GM18498 (cell line): ENCODE measurements at regions not wholly inside any gene's neighbourhood (a gene's known extent, or its start where the extent isn't known, plus 50 kb on each side); places are given as distances from the start of the nearest gene placed in this dataset.

Experiments
- ATAC-seq: cut with Tn5 transposase; IDR thresholded peaks from one replicate; pipeline ENCODE4 v1.9.1; 2021; ENCODE audit warnings: mild to moderate bottlenecking, moderate library complexity; ENCODE audit not compliant: unreplicated experiment

DNA sequence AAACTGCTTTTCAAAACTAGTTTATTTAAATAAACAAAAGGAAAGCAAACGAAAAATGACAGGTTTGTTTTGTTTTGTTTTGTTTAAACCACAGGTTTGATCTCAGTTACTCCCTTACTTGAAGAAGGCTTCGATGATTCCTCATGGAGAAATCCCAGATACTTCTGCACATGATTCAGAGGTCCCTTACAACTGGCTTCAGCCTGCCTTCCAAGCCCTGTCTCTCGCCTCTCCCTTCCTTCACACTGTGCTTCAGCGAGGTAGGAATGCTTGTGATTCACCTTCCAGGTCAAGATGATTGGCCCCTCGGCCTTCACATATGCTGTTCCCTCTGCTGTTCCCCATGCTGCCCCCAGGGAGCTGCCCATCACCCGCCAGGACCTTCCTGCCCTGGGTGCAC is 104.1 kb upstream of the ITGA6 start:
- no peak for ATAC-seq

DNA sequence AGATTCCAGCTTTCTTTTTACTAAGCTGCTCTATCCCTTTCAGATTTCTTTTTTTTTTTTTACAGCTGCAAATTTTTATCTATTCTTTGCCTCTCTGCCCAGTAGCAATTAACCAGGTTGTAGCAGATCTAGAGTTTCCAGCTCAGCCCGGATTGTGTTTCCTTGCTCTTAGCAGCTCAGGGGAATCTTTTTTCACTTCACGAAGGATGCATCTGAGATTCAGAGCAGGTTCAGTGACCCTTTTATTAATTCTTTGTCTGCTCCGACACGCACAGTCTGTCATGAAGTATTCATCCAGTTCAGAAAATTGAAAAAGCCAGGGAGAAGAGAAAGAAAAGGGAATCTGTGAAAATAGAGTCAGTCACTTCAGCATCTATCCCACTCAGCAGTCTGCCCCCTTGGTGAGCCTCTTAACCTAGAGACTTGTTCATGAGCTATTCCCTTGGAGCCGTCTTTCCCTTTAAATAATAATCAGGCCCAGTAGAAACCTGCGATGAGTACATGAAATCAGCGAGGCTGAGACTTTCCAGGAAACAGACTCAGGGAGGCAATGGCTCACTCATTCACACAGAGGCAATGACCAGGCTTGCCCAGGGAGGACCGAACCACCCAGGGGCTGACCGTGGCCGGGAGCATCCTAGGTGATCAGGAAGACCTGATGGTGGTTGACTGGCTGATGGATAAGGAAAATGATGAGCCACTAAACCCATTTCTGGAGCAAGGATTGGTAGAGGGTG is 103.4 kb upstream of the ITGA6 start:
- ATAC-seq, result no peak

DNA sequence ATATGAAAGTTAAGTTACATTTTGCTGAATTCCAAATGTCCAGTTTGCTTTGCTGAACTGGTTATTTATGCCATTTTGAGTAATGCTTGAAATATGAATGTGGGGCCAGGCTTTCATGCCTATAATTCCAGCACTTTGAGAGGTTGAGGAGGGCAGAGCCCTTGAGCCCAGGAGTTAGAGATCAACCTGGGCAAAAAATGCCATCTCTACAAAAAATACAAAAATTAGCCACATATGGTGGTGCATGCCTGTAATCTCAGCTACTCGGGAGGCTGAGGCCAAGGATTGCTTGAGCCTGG is 101.2 kb upstream of the ITGA6 start:
- ATAC-seq, result no peak

DNA sequence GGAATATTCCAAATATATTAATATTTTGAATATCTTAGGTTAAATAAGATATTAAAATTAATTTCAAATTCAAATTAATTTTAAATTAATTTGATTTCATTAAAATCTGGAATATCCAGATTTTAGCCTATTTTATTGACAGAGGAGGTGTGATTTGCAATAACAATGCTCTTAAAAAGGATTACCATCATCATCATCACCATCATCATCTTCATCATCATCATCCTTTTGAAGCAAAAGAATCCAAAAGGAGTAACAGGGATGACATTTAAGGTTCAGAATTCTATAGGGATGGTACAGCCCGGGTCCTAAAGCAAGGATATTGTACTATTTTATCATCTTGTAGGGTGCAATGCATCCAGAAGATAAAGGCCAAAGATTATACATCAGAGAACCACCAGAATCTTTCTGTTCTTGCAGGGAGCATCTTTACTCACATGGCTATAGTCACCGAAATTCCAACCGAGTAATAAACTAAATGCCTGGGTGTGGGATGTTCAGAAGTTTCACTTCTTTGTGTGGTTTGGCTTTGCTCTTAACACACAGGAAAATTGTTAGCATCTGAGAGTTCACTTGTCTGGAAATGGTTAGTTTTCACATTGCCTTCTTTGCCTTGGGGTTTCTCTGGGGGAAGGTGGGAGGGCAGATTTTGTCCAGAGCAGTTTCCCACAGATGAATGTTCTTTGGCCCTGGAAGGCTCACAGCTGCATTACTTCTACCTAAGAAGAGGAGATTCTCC is 99.1 kb upstream of the ITGA6 start:
- no peak for ATAC-seq

DNA sequence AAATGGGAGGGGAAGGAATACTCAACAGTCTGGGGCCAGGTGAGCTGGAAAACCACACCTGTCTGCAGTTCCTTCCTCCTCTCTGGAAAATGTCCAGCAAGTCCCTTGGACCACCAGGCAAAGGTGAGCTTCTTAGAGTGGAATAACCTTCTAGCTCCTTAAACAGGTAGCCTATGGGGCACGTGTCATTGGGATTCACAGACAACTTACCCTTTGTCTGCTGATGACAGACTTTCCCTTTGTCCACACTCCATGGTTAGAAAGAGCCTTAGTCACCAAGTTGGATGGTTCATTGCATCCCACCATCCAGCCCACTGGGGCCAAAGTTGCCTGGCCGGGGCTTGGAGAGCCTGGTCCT is 98.0 kb upstream of the ITGA6 start:
- ATAC-seq, result no peak

DNA sequence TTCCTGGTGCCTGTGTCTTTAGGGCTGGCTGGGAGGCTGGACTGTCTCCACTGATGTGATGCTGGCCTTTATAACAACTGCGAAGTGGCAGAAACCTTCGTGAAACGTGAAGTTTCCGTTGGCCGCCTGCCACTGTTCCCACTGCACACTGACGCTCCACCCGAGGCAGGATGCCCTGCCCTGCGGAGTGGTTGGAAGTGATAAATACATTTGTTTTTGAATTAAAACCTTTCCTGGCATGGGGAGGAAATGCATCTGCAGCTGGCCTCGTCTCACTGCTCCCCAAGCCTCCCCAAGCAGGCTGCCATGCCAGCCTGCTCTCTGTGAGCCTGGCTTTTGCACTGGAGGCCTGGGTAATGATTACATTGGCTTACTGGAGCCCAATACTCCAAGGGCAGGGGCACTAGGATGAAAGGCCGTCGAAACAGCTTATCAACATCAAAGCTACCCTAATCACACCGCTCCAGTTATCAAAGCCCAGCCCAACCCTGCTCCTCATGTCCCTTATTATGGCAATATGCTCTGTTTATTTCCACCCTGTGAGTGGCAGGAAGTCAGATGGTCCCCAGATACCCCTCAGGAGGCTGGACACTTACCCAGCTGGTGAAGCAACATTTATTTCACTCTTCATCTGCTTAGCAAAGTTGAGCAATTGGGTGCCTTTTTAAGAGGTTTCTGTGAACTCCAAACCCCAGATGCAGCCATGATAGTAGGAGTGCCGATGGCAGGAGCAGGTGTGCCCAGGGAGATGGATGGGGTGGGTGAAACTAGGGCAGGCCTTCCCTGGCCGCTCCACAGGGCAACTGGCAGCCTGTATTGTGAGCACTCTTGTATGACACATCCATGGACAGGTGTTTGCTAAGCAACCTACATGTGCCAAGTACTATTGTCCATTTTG is 97.4 kb upstream of the ITGA6 start:
- ATAC-seq, result no peak

DNA sequence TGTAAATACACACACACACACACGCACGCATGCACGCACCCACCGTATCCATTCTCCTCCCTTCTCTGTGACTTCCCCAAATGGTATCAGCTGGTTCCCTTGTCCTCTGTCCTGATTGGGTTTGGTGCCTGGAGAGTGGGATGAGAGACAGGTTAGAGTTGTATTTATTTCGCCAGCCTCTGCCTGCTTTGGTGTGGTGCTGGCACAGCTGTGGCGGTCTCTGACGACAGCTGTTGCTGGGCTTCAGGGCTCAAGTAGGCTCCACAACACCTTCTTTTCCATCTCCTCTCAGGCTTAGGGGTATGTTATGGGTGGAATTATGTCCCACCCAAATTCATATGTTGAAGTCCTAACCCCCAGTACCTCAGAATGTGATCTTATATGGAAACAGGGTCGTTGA is 94.9 kb upstream of the ITGA6 start:
- no peak for ATAC-seq

DNA sequence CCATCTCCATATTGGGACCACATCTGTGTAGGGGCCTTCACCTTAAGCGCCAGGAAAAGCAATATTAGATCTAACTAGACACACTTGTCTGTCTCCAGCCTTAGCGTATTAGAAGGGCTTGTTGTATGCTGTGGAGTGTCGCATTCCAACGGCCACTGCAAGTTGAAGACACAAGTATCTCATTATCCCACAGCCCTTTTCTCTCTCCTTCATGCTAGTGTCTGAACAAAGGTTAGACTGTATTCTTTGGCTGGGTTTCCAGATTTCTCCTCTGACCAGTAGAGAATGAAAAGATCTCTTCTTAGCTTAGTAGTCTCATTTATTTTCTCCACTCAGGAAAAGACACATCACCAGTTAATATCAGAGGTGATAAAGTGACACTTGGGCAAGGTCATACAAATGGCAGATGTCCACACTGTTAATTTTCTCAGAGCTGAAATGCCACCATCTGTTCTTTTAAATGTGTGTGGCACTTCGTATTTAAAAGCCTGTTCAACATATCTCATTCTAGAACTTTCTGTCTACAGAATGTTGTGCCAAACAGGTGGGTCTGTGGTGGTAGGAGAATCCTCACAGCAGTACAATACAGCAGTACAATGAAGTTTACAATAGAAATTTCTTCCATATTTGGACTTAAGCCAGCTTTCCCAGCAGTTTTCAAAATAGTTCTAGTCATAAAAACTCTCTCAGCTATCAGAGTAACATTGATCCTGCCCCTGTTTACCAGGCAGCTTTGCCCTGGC is 94.0 kb upstream of the ITGA6 start:
- ATAC-seq, result no peak

DNA sequence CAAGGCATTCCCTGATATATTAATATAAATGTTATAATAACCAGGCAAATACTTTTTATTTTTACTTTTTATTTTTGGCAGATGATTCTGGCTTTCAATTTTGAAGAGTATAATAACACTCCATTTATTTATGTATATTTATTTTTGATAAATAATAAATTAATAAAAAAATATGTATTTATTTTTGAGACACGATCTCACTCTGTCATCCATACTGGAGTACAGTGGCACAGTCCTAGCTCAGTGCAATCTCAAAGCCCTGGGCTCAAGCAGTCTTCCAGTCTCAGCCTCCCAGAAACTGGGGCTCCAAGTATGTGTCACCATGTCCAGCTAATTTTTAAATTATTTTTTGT is 93.4 kb upstream of the ITGA6 start:
- ATAC-seq, result no peak

DNA sequence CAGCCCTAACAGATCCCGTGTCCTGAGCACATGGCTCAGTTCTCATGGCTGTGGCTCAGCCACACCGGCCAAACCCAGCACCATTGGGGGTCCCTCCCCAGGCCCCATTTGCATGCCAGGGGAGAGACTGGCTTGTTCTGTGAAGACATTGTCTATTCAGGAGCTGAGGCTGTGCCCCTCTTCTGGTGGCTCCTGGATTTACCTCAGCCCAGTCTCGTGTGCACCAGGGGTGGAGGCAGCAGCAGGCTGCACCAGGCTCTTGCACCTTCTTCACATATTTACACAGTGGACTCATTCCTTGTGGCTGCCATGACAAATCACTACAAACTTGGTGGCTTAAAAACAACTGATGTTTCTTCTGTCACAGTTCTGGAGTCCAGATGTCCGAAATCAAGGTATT is 92.4 kb upstream of the ITGA6 start:
- ATAC-seq, result no peak

DNA sequence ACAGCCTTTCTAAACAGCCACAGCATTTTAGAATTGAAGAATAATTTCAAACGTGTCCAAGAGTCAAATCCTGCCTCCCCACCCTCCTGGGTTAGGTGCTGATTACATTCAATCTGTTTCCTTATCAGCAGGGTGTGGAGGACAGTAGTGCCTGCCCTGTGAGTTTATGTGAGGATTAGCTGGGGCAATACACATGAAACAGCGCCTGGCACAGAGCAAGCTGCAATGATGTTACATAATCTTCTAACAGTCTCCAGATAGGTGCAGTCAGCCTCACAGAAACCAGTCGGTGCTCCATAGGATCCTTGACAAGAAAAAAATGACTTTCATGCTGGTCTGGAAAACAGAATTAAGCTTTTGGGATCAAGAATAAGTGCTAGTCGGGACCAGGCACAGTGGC is 91.7 kb upstream of the ITGA6 start:
- no peak for ATAC-seq

DNA sequence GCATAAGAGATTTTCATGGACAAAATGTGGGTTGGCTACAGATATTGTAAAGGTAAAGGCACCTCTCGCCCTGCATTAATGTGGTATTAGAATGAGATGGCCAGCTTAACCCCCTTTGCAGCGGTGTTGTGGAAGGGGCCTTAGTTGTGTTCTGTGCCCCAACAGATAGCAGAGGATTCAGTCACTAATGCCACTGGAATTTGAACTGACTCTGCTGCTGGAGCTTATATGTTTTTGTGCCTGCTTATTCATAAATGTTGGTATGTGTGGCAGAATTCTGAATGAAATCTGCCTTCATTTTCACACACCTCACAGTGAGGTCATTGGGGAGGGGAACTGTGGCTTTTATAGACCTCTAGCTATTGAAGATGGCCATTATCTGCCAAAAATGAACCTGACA is 90.7 kb upstream of the ITGA6 start:
- ATAC-seq, result no peak

DNA sequence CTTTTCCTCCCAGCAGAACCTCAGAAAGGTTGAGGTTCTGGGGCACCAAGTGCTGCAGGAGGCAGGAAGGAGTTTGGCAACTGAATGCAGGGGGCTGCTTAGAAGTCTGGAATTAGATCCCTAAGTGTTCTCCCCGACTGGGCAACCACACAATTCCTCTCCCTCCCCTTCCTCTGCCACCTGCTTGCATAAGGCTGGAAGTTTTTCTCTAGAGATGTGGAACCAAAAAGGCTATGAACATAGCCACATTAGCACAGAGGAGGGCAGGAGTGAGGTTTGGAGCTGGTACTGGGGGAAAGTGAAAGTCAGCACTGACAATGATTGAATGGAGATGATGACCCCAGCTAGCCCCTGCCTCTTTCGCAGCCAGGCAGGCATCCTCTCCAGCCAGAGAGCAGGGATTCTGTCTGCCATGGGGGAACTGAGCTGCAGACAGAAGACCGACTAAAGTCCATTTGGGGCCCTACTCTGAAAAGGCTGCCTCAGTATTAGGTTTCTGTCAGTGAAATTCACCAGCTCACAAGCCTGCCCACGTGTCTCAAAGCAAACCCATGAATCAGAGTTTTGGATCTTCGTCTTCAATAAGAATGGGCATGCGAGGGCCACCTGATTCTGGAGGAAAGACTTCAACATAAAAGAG is 87.9 kb upstream of the ITGA6 start:
- ATAC-seq, result no peak

DNA sequence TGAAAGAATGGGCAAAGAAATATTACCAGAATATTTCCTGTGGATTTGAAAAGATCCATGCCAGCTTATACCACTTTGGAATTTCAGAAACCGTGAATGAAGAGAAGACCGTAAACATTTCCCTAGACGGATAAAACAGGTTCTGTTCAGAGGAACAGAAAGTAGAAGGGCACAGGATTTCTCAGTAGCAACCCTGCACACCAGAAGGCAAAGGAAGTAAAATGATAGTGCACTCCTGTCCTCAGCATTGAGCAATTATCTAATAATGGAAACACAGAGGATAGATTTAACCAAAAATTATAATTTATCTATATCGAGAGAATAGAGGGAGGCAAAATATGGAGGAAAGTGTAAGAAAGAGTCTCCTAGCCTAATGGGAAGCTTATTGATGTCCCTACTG is 87.0 kb upstream of the ITGA6 start:
- no peak for ATAC-seq

DNA sequence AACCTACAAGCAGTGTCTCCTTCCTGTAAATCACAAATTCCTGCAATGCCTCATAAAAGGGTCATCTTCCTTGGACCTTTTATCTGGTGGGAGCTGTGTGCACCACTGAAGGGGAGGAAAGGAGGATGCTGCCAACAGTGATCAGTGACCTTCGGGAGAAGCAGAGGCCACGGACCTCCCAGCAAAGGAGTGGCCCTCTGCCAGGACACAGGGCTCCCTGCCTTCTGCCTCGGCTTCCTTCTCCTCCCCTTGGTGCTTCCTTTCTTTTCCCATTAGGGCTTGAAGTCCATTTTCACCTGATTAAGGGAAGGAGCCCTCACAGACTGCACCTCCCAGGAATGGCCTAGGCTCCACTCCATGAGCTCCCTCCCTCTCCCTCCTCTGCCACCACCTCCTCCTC is 85.3 kb upstream of the ITGA6 start:
- no peak for ATAC-seq

DNA sequence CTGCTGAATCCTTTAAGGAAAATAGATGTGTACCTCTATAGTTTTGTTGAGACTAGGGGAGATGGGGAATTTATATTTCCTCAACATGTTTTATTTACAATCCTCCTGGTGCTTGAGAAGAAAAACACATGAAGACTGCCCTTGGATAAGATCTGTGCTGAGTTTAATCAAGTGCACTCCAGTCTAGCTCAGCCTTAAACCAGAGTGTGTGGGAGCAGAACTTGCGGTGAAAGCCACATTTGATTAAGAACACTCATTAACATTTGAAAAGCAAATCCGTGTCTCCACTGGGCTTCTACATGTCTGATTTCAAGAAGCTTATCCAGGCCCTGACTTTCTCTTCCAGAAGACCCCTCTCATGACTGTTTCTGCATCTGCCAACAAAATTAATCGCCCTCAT is 84.8 kb upstream of the ITGA6 start:
- no peak for ATAC-seq

DNA sequence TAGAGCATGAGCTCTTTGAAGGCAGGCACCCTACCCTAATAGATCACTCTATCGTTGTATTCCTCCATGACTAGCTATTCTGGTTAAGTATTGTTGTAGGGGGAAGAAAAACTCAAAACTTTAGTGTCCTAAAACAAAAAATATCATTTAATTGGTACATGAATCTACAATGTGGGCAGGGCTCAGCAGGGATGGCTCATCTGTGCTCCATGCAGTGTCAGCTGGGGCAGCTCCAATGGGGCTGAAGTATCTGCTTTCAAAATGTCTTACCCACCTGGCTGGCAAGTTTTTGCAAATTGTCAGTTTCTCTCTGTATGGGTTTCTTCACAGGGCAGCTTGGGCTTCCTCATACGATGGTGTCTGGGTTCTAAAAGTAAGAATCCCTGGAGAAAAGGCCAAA is 83.2 kb upstream of the ITGA6 start:
- no peak for ATAC-seq

DNA sequence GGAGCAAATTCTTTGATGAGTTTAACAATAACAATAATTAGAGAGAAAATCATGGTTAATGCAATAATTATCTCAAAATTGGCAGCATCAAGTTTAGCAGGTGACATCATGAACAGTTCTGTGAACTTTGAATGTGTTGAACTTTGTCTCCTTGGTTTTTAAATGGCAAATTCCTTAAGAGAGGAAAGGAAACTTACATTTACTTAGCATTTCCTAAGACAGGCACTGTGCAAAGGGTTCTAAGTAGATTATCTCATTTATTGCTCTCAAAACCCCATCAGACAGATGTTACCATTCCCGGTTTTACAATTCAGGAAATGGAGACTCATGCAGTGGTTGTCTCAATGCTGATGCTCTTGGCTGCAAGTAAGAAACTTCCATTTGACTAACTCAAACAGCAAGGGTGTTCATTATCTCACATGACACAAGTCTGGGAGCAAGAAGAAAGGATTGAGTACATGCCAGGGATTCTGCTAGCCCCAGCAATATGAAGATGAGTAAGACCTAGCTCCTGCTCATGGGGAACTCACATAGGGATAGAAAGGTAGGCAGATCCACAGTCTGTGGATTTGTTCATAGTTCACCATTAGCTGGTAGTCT is 81.3 kb upstream of the ITGA6 start:
- no peak for ATAC-seq

DNA sequence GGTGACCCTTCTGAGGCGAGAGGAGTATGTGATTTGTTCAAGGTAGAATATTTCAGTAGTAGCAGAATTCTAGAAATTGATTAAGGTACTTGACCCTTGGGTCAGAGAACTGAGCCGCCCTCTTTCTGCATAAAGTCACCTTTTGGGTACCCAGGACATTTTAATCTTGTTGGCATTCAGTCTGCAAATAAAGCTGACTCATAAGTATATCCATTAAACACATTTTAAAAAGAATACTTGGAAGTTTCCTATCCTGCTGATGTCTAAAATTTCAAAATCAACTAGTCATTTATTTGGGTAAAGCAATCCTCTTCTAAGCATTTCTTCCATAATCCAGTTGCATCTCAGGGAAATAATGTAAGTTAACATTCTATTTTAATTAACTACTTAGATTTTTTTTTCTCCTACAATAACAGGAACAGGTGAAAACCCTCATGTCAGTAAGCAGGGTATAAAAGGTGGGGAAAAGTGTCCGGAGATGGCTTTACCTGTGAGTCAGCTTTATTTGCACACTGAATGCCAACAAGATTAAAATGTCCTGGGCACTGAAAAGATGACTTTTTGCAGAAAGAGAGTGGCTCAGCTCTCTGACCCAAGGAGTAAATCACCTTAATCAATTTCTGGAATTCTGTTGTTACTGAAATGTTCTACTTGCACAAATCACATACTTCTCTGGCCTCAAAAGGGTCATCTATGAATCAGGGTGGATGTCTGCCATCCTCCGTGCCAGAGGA is 78.7 kb upstream of the ITGA6 start:
- ATAC-seq, result no peak
